GM18907 (cell line): ENCODE measurements at regions not wholly inside any gene's neighbourhood (a gene's known extent, or its start where the extent isn't known, plus 50 kb on each side); places are given as distances from the start of the nearest gene placed in this dataset.

Experiments used
- ATAC-seq: cut with Tn5 transposase; IDR thresholded peaks from one replicate; pipeline ENCODE4 v1.9.1; 2021; ENCODE audit warnings: mild to moderate bottlenecking, moderate library complexity; ENCODE audit not compliant: unreplicated experiment

GRCh38 chr2:217657252-217657651 lies 345.5 kb downstream of the TNS1 start:
- no peak for ATAC-seq

GRCh38 chr2:217656316-217656715 lies 346.5 kb downstream of the TNS1 start:
- no peak for ATAC-seq

GRCh38 chr2:217655651-217656050 lies 347.1 kb downstream of the TNS1 start:
- ATAC-seq, result no peak

GRCh38 chr2:217654168-217654567 lies 348.6 kb downstream of the TNS1 start:
- no peak for ATAC-seq

GRCh38 chr2:217652761-217653639 lies 349.8 kb downstream of the TNS1 start:
- no peak for ATAC-seq

GRCh38 chr2:217650716-217651360 lies 352.0 kb downstream of the TNS1 start:
- ATAC-seq, result peak; percentile 76

GRCh38 chr2:217650229-217650628 lies 352.6 kb downstream of the TNS1 start:
- ATAC-seq, result no peak

- ATAC-seq, result no peak
Observed at GRCh38 chr2:217647925-217648324, 354.9 kb downstream of the TNS1 start.

GRCh38 chr2:217647226-217647625 lies 355.6 kb downstream of the TNS1 start:
- no peak for ATAC-seq

GRCh38 chr2:217645896-217646295 lies 356.9 kb downstream of the TNS1 start:
- no peak for ATAC-seq

- ATAC-seq, result no peak
Observed at GRCh38 chr2:217643789-217644301, 358.9 kb downstream of the TNS1 start.

- no peak for ATAC-seq
Observed at GRCh38 chr2:217642944-217643343, 359.9 kb downstream of the TNS1 start.

- ATAC-seq, result no peak
Observed at GRCh38 chr2:217641960-217642359, 360.8 kb downstream of the TNS1 start.

GRCh38 chr2:217639481-217639880 lies 363.3 kb downstream of the TNS1 start:
- no peak for ATAC-seq

GRCh38 chr2:217638533-217638932 lies 364.3 kb downstream of the TNS1 start:
- no peak for ATAC-seq

GRCh38 chr2:217638031-217638430 lies 364.8 kb downstream of the TNS1 start:
- ATAC-seq, result no peak

GRCh38 chr2:217636991-217637561 lies 365.7 kb downstream of the TNS1 start:
- ATAC-seq, result no peak

- no peak for ATAC-seq
Observed at GRCh38 chr2:217636578-217636977, 366.2 kb downstream of the TNS1 start.

- ATAC-seq, result no peak
Observed at GRCh38 chr2:217634871-217635270, 367.9 kb downstream of the TNS1 start.

GRCh38 chr2:217632043-217632442 lies 370.8 kb downstream of the TNS1 start:
- ATAC-seq, result no peak

GRCh38 chr2:217631115-217631514 lies 371.7 kb downstream of the TNS1 start:
- ATAC-seq, result no peak

GRCh38 chr2:217629347-217629746 lies 373.4 kb downstream of the TNS1 start:
- no peak for ATAC-seq
